K562 (cell line): ENCODE measurements at regions not wholly inside any gene's neighbourhood (a gene's known extent, or its start where the extent isn't known, plus 50 kb on each side); places are given as distances from the start of the nearest gene placed in this dataset.

Experiments
- HOMEZ ChIP-seq: fragments of 250-450 bp; sonication (Bioruptor Pico); IDR thresholded peaks from 2 replicates; pipeline ENCODE4 v1.4.0; 2020; ENCODE audit warnings: mild to moderate bottlenecking, moderate library complexity
- TRIM24 ChIP-seq, 2 experiments: fragments of 450-650 bp; IDR thresholded peaks; 2 replicates each; pipeline ENCODE4 v1.6.1; 2016
- ZFP36 ChIP-seq: fragments of 150-350 bp; IDR thresholded peaks from 2 replicates; pipeline ENCODE4 v1.6.1; 2018; ENCODE audit warnings: low read length, low read depth; ENCODE audit not compliant: partially characterized antibody
- TF ChIP-seq, protein P1 (sequence below), 3 experiments: fragments of 200-800 bp in 1 of 3; sonication (Bioruptor generic) in 1 of 3; sonication (generic) in 1 of 3; formaldehyde crosslinking in 1 of 3; IDR thresholded peaks; 2 replicates each; pipeline versions ENCODE4 v1.6.1 to v1.8.0; 2016 to 2022; ENCODE audit warnings: mild to moderate bottlenecking in 2 of 3, missing compliant biosample characterization in 2 of 3, missing genetic modification characterization in 2 of 3, missing genetic modification reagents in 1 of 3

DNA sequence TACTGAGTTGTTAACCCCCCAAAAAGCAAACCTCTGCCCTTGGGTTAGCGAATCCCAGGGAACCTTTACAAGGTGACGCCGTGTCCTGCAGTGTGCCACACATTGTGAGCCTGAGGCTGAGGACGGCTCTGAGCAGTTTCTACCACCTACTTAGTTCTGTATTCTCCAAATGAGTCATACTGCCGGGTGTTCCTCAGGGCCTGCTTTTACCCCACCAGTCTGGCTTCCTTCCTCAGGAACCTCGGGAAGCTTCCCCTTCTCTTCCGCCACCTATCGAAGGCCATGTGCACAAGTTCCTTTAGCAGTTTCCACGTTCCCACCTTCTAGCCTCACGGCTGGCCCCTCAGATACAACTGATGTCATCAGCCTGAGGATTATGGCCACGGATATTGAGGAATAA is 384.0 kb upstream of the TPM1 start:
- TF ChIP-seq HOMEZ (CRISPR knock-in tag), result no peak
- TF ChIP-seq, protein P1, sequence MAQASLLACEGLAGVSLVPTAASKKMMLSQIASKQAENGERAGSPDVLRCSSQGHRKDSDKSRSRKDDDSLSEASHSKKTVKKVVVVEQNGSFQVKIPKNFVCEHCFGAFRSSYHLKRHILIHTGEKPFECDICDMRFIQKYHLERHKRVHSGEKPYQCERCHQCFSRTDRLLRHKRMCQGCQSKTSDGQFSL (CRISPR knock-in tag; IDR thresholded peaks at IDR 0.05), result no peak
- TF ChIP-seq, protein P1 (tag; IDR thresholded peaks at IDR 0.05), result no peak
- TF ChIP-seq ZFP36, result no peak
- TF ChIP-seq TRIM24 (IDR thresholded peaks at IDR 0.05), result no peak
